Thyroid gland (tissue), 4 donors: ENCODE measurements at regions not wholly inside any gene's neighbourhood (a gene's known extent, or its start where the extent isn't known, plus 50 kb on each side); places are given as distances from the start of the nearest gene placed in this dataset.

ENCODE experiments used
- CTCF ChIP-seq, 6 experiments: fragments of 200-600 bp in 3 of 6; fragments of 450-650 bp in 3 of 6; sonication (generic) in 3 of 6; IDR thresholded peaks; one replicate each; pipeline ENCODE4 v1.5.1; 2016 to 2019; ENCODE audit warnings: antibody characterized with exemption in 6 of 6, mild to moderate bottlenecking in 2 of 6, inconsistent platforms in 1 of 6, moderate library complexity in 1 of 6
- POLR2A ChIP-seq, 2 donors: fragments of 450-650 bp; IDR thresholded peaks; one replicate each; pipeline ENCODE4 v1.6.1; 2017; ENCODE audit warnings: antibody characterized with exemption in 2 of 2, mild to moderate bottlenecking in 2 of 2, moderate library complexity in 1 of 2

DNA sequence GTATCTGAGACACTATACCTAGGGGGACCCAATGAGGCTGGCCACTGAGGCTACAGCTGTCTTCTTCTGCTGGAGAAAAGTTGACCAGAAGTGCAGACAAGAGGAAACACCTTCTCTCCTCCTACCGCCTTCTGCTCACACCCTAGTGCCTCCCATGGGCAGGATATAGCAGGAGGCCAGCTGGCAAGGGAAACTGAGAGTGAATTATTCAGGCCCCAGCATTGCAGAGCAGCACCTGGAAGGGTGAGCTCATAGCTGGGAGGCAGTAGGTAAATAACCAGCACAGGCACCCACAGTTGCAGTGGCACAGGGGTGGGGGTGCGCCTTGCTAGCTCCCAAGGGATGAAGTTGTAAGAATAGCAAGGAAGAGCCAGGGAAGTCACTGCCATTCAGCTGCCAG is 267.4 kb upstream of the NCAM1 start:
- TF ChIP-seq POLR2A (IDR thresholded peaks at IDR 0.05) (no peak), CTCF (IDR thresholded peaks at IDR 0.05) (no peak)
